Astrocyte (in vitro differentiated cells and primary cell): ENCODE measurements at regions not wholly inside any gene's neighbourhood (a gene's known extent, or its start where the extent isn't known, plus 50 kb on each side); places are given as distances from the start of the nearest gene placed in this dataset.

Experiments
- EZH2 ChIP-seq: IDR thresholded peaks from 2 replicates; pipeline ENCODE4 v1.6.1; 2012; ENCODE audit warnings: mild to moderate bottlenecking, low read length, inconsistent platforms; ENCODE audit not compliant: insufficient read depth
- TF ChIP-seq, protein P1 (sequence below): IDR thresholded peaks from 2 replicates; pipeline ENCODE4 v1.5.1; 2011; ENCODE audit warnings: low read depth, mild to moderate bottlenecking, inconsistent platforms, low read length, moderate library complexity; ENCODE audit not compliant: insufficient read depth

GRCh38 chr10:117878626-117879025 lies 168.1 kb downstream of the RAB11FIP2 start:
- TF ChIP-seq, protein P1, sequence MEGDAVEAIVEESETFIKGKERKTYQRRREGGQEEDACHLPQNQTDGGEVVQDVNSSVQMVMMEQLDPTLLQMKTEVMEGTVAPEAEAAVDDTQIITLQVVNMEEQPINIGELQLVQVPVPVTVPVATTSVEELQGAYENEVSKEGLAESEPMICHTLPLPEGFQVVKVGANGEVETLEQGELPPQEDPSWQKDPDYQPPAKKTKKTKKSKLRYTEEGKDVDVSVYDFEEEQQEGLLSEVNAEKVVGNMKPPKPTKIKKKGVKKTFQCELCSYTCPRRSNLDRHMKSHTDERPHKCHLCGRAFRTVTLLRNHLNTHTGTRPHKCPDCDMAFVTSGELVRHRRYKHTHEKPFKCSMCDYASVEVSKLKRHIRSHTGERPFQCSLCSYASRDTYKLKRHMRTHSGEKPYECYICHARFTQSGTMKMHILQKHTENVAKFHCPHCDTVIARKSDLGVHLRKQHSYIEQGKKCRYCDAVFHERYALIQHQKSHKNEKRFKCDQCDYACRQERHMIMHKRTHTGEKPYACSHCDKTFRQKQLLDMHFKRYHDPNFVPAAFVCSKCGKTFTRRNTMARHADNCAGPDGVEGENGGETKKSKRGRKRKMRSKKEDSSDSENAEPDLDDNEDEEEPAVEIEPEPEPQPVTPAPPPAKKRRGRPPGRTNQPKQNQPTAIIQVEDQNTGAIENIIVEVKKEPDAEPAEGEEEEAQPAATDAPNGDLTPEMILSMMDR: no peak
- TF ChIP-seq EZH2: no peak
